ENCODE measurements at regions not wholly inside any gene's neighbourhood (a gene's known extent, or its start where the extent isn't known, plus 50 kb on each side); places are given as distances from the start of the nearest gene placed in this dataset.
A peak's percentile ranks its signal among the peaks of the same experiment; 100 is the strongest.

DNA sequence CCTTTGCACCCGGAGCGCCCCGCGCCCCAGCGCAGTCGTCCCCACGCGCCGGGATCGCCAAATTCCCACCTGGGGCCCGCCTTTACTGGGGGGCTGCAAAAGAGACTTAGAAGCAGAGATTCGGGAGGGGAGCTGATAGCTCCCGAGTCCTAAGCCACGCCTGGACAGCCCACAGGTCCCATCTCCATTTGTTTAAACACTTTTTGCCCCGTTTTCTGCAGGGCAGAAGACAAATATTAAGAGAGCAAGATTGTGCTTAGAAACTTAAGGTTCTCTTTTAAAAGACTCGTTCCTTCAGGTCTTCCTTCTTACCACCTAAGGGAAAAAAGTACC, 299.1 kb upstream of the NFE2L3 start:
- Histone ChIP-seq H3K27me3 (no peaks in the 10 kb centered on the region), H3K4me1 (ENCODE audit: insufficient read depth) (peaks cover 16% of the 10 kb centered on the region), H3K4me3 (peak overlapping the region; percentile 21), H3K27ac (no peak overlapping the region), H3K36me3 (no peaks in the 10 kb centered on the region), H3K9me3 (no peaks in the 10 kb centered on the region)
- intact Hi-C loops (cut with DNase I), result loop anchor here (2.0 to 5.0 kb wide), 8 partner anchors 231 to 596 kb away; no protein-coding TSS in a partner anchor
- WGBS, 3 donors, result 63 to 79% (median 69%) methylated on average over 16 of the region's 16 CpGs
- TF ChIP-seq, protein P1, sequence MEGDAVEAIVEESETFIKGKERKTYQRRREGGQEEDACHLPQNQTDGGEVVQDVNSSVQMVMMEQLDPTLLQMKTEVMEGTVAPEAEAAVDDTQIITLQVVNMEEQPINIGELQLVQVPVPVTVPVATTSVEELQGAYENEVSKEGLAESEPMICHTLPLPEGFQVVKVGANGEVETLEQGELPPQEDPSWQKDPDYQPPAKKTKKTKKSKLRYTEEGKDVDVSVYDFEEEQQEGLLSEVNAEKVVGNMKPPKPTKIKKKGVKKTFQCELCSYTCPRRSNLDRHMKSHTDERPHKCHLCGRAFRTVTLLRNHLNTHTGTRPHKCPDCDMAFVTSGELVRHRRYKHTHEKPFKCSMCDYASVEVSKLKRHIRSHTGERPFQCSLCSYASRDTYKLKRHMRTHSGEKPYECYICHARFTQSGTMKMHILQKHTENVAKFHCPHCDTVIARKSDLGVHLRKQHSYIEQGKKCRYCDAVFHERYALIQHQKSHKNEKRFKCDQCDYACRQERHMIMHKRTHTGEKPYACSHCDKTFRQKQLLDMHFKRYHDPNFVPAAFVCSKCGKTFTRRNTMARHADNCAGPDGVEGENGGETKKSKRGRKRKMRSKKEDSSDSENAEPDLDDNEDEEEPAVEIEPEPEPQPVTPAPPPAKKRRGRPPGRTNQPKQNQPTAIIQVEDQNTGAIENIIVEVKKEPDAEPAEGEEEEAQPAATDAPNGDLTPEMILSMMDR (IDR thresholded peaks at IDR 0.05), result no peak
- TF ChIP-seq EP300 (IDR thresholded peaks at IDR 0.05) (no peak), POLR2A (IDR thresholded peaks at IDR 0.05) (no peak)
- no peak for DNase-seq

DNA sequence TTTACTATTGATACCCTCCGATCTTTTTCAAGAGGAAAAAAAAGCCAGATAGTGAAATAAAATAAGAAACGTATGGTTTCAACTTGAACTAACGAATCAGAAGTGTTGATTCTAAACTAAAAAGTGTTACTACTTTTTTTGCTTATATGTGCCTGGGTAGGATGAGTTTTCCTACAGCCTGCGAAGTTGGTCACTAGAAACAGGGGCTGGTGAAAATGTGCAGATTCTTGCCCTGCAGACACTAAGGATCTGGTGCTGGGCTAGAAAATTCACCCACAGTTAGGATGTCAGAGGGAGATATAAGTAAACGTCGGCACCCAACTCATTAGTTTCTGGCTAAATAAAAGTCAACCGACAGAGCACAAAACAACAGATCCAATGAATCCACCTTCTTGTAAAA, 298.7 kb upstream of the NFE2L3 start:
- Histone ChIP-seq H3K27me3 (no peaks in the 10 kb centered on the region), H3K27ac (no peak overlapping the region), H3K4me3 (no peak overlapping the region), H3K36me3 (no peaks in the 10 kb centered on the region), H3K4me1 (ENCODE audit: insufficient read depth) (peaks cover 16% of the 10 kb centered on the region), H3K9me3 (no peaks in the 10 kb centered on the region)
- whole genome bisulfite sequencing, 3 donors, result 79 to 85% (median 82%) methylated on average over 7 of the region's 7 CpGs
- no peak for TF ChIP-seq EP300 (IDR thresholded peaks at IDR 0.05)
- TF ChIP-seq, protein P1 (IDR thresholded peaks at IDR 0.05), result no peak
- TF ChIP-seq POLR2A (IDR thresholded peaks at IDR 0.05), result no peak
- intact Hi-C loops (cut with DNase I), result loop anchor here (2.0 to 5.0 kb wide), 8 partner anchors 231 to 596 kb away; no protein-coding TSS in a partner anchor
- no peak for DNase-seq

DNA sequence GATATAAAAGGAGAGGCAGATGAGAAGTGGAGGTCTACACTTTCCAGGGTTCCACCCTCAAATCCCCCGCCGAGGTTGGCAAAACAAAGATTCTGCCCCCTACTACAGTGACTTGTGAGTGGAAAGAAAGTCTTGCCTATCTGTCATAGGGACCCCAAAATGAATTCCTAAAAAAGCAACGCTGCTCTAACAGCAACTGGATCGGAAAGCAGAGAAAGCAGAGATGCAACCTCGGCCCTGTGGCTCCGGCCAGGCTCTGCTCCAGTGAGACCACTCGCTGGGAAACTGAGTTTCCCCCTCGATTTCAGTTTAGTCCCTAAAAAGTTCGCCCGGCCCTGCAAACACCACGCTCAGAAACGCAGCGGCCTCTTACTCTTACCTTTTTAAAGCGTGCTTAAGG, 297.9 kb upstream of the NFE2L3 start:
- Histone ChIP-seq H3K4me1 (ENCODE audit: insufficient read depth) (peaks cover 14% of the 10 kb centered on the region), H3K27me3 (no peaks in the 10 kb centered on the region), H3K4me3 (no peak overlapping the region), H3K27ac (no peak overlapping the region), H3K36me3 (no peaks in the 10 kb centered on the region), H3K9me3 (no peaks in the 10 kb centered on the region)
- TF ChIP-seq POLR2A (IDR thresholded peaks at IDR 0.05) (no peak), EP300 (IDR thresholded peaks at IDR 0.05) (no peak)
- TF ChIP-seq, protein P1 (IDR thresholded peaks at IDR 0.05), result no peak
- no peak for DNase-seq
- intact Hi-C loops (cut with DNase I), result loop anchor here (2.0 to 5.0 kb wide), 6 partner anchors 189 to 597 kb away; no protein-coding TSS in a partner anchor
- WGBS, 3 donors, result 60 to 73% (median 71%) methylated on average over 14 of the region's 14 CpGs

DNA sequence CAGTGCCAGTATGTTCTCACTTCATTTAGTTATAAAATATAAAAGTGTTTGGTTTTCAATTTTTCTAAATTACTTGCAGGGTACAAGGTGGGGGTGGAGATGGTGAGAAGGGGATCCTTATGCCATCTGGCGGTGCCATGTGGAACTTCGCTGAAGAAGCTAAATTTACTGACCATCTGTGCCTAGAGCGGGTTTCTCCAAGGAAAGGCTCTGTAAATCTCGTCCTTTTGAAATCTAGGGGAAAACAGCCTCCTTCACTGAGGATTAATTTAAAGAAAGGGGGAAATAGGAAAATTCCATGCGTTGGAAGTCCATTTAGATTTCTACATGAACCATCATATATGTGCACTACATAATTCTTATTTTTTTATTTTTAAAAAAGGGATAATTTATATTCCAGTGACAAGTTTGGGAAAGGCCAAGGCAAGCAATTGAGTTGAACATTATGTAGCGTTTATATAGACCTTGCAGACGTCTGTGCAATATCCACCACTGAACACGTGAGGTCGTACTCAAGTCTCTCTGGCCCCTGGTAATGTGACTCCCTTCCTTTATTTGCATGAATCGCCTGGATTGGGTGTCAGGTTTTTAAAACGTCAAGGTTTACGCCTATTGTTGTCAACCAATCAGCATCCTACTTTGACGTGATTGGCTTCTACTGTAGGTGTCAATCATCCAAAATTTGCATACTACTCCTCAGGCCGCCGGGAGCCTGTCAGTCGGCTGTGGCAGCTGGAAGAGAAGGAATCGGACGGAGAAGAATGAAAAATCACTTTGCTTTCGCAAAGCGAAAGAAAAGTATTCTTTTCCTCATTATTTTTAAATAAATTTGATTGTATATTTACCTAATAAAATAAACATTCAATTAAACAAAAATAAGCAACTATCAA, 297.1 kb upstream of the NFE2L3 start:
- Histone ChIP-seq H3K36me3 (no peaks in the 10 kb centered on the region), H3K4me3 (peak overlapping the region; percentile 41), H3K9me3 (no peaks in the 10 kb centered on the region), H3K4me1 (ENCODE audit: insufficient read depth) (peaks cover 13% of the 10 kb centered on the region), H3K27ac (no peak overlapping the region), H3K27me3 (peaks cover 3% of the 10 kb centered on the region)
- WGBS, 3 donors, result 47 to 52% (median 49%) methylated on average over 20 of the region's 20 CpGs
- peak in 1 of 5 donors; percentile 36 for DNase-seq
- TF ChIP-seq, protein P1 (IDR thresholded peaks at IDR 0.05), result peak in 2 of 3 donors; percentile 18 to 43
- no peak for TF ChIP-seq POLR2A (IDR thresholded peaks at IDR 0.05)
- intact Hi-C loops (cut with DNase I), result loop anchor here (2.0 to 5.0 kb wide), 6 partner anchors 190 to 598 kb away; no protein-coding TSS in a partner anchor
